ENCODE measurements at regions not wholly inside any gene's neighbourhood (a gene's known extent, or its start where the extent isn't known, plus 50 kb on each side); places are given as distances from the start of the nearest gene placed in this dataset.

DNA sequence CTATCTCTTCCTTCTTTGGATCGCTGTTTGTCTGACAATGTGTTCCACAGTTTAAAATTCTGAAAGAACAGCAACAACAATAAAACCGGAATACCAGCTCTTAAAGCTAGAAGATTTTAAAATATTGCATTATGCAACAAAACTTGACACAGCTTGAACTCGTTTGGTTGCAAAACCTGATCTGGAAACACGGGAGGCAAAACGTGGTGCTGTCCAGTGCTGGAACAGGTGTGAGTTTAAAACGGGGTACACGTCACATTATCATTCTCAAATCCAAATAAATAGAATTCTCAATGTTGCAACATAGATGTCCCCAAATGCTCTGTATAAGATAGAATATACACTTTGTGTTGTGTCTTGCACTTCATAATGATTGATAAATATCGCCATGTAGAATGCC is 110.9 kb upstream of the LYSMD4 start:
- no peak overlapping the region for H3K9ac ChIP-seq (ENCODE audit: low read length)
- H3K79me2 ChIP-seq (ENCODE audit: low read length), result no peaks in the 10 kb centered on the region
- TF ChIP-seq, protein P1, sequence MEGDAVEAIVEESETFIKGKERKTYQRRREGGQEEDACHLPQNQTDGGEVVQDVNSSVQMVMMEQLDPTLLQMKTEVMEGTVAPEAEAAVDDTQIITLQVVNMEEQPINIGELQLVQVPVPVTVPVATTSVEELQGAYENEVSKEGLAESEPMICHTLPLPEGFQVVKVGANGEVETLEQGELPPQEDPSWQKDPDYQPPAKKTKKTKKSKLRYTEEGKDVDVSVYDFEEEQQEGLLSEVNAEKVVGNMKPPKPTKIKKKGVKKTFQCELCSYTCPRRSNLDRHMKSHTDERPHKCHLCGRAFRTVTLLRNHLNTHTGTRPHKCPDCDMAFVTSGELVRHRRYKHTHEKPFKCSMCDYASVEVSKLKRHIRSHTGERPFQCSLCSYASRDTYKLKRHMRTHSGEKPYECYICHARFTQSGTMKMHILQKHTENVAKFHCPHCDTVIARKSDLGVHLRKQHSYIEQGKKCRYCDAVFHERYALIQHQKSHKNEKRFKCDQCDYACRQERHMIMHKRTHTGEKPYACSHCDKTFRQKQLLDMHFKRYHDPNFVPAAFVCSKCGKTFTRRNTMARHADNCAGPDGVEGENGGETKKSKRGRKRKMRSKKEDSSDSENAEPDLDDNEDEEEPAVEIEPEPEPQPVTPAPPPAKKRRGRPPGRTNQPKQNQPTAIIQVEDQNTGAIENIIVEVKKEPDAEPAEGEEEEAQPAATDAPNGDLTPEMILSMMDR (IDR thresholded peaks at IDR 0.05; ENCODE audit: low read length), result no peak
- TF ChIP-seq EZH2phosphoT487 (IDR thresholded peaks at IDR 0.05; ENCODE audit: low read length), result no peak
- no peak for TF ChIP-seq EZH2 (optimal IDR thresholded peaks at IDR 0.05; ENCODE audit: low read depth, low read length)
- no peak overlapping the region for H3K4me3 ChIP-seq (ENCODE audit: low read length)
- no peak overlapping the region for H3K27ac ChIP-seq (ENCODE audit: low read length)
- H4K20me1 ChIP-seq (ENCODE audit: insufficient read depth, low read length), result no peaks in the 10 kb centered on the region
- no peaks in the 10 kb centered on the region for H3K9me2 ChIP-seq (replicated peaks; ENCODE audit: insufficient read depth, low read length)
- no peaks in the 10 kb centered on the region for H3K4me1 ChIP-seq (ENCODE audit: low read length)
- H3K36me3 ChIP-seq (replicated peaks; ENCODE audit: insufficient read depth, low read length), result no peaks in the 10 kb centered on the region
- DNase-seq, result no peak
- no peaks in the 10 kb centered on the region for H3K27me3 ChIP-seq (replicated peaks; ENCODE audit: insufficient read depth, low read length)
- H3K9me3 ChIP-seq (replicated peaks; ENCODE audit: insufficient read depth, low read length), result no peaks in the 10 kb centered on the region
- no peak overlapping the region for H2AFZ ChIP-seq (ENCODE audit: low read length)
- no peaks in the 10 kb centered on the region for H3F3A ChIP-seq (ENCODE audit: insufficient read depth, low read length)
- no peak overlapping the region for H3K4me2 ChIP-seq (ENCODE audit: low read depth, low read length)

DNA sequence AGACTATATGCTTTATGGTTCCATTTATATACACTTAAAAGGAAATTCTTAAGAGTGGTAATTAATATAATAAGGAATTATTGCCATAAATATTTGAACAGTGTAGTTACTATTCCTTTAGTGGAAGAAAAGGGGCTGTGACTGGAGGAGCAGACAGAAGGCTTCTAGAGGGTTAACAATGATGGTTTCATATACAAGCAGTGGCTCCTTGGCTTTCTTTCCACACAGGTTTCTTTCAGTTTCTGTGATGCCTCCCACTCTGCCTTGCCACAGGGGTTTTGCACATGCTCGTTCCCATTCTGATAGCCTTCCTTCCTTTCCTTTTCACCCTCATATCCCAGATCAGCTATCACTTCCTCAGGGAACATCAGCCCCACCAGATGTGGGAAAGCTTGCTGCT is 108.8 kb upstream of the LYSMD4 start:
- H3F3A ChIP-seq (ENCODE audit: insufficient read depth, low read length), result no peaks in the 10 kb centered on the region
- no peaks in the 10 kb centered on the region for H3K9me2 ChIP-seq (replicated peaks; ENCODE audit: insufficient read depth, low read length)
- H3K79me2 ChIP-seq (ENCODE audit: low read length), result no peaks in the 10 kb centered on the region
- H3K4me2 ChIP-seq (ENCODE audit: low read depth, low read length), result no peak overlapping the region
- H3K27ac ChIP-seq (ENCODE audit: low read length), result no peak overlapping the region
- no peaks in the 10 kb centered on the region for H3K27me3 ChIP-seq (replicated peaks; ENCODE audit: insufficient read depth, low read length)
- no peaks in the 10 kb centered on the region for H3K9me3 ChIP-seq (replicated peaks; ENCODE audit: insufficient read depth, low read length)
- no peak overlapping the region for H2AFZ ChIP-seq (ENCODE audit: low read length)
- H3K4me1 ChIP-seq (ENCODE audit: low read length), result no peaks in the 10 kb centered on the region
- peak; percentile 18 for DNase-seq
- no peak overlapping the region for H3K4me3 ChIP-seq (ENCODE audit: low read length)
- H3K9ac ChIP-seq (ENCODE audit: low read length), result no peak overlapping the region
- no peaks in the 10 kb centered on the region for H4K20me1 ChIP-seq (ENCODE audit: insufficient read depth, low read length)
- H3K36me3 ChIP-seq (replicated peaks; ENCODE audit: insufficient read depth, low read length), result no peaks in the 10 kb centered on the region
- TF ChIP-seq, protein P1 (IDR thresholded peaks at IDR 0.05; ENCODE audit: low read length), result no peak
- TF ChIP-seq EZH2phosphoT487 (IDR thresholded peaks at IDR 0.05; ENCODE audit: low read length), result no peak
- TF ChIP-seq EZH2 (optimal IDR thresholded peaks at IDR 0.05; ENCODE audit: low read depth, low read length), result no peak

DNA sequence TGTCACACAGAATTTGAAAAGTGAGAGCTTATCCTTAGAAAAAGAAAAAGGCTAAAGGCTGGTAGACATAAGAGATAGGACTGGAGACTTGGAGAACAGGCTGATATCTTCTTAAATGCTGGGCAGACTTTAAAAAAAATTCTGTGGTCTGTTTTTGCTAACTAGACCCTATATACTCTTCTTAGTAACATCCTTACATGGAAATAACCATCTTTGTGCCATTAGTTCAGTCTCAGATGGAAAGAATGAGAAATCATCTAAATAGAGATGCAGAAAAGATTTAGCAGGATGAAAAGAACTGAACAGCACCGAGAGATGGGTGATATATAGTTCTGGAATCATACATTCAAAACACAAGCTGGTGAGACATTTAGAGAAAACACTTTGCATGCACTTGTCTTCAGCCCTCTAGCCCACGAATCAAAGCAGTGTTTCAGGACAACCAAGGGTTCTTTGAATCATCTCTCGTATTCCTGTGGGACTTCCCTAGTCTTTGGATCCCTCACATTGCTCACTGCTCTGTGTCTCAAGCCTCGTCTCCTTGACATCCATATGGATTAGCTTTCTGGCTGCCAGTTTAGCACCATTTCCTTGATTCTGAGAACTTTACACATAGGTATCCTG is 93.0 kb upstream of the LYSMD4 start:
- Histone ChIP-seq H3K4me2 (ENCODE audit: low read depth, low read length) (no peak overlapping the region), H3K9me3 (replicated peaks; ENCODE audit: insufficient read depth, low read length) (no peaks in the 10 kb centered on the region), H3K9me2 (replicated peaks; ENCODE audit: insufficient read depth, low read length) (no peaks in the 10 kb centered on the region), H3K4me1 (ENCODE audit: low read length) (no peaks in the 10 kb centered on the region), H3K27ac (ENCODE audit: low read length) (no peak overlapping the region), H3K27me3 (replicated peaks; ENCODE audit: insufficient read depth, low read length) (no peaks in the 10 kb centered on the region), H4K20me1 (ENCODE audit: insufficient read depth, low read length) (no peaks in the 10 kb centered on the region), H3K4me3 (ENCODE audit: low read length) (no peak overlapping the region), H2AFZ (ENCODE audit: low read length) (no peak overlapping the region), H3F3A (ENCODE audit: insufficient read depth, low read length) (no peaks in the 10 kb centered on the region), H3K9ac (ENCODE audit: low read length) (no peak overlapping the region), H3K36me3 (replicated peaks; ENCODE audit: insufficient read depth, low read length) (no peaks in the 10 kb centered on the region), H3K79me2 (ENCODE audit: low read length) (no peaks in the 10 kb centered on the region)
- no peak for DNase-seq
- TF ChIP-seq EZH2phosphoT487 (IDR thresholded peaks at IDR 0.05; ENCODE audit: low read length), result no peak
- TF ChIP-seq, protein P1 (IDR thresholded peaks at IDR 0.05; ENCODE audit: low read length), result no peak
- TF ChIP-seq EZH2 (optimal IDR thresholded peaks at IDR 0.05; ENCODE audit: low read depth, low read length), result no peak
